ENCODE measurements at regions not wholly inside any gene's neighbourhood (a gene's known extent, or its start where the extent isn't known, plus 50 kb on each side); places are given as distances from the start of the nearest gene placed in this dataset.
"Not testable (repeated sequence)": the region's sequence is repeated elsewhere in the genome, so short reads cannot be mapped to it uniquely, and the experiment has no call there.

DNA sequence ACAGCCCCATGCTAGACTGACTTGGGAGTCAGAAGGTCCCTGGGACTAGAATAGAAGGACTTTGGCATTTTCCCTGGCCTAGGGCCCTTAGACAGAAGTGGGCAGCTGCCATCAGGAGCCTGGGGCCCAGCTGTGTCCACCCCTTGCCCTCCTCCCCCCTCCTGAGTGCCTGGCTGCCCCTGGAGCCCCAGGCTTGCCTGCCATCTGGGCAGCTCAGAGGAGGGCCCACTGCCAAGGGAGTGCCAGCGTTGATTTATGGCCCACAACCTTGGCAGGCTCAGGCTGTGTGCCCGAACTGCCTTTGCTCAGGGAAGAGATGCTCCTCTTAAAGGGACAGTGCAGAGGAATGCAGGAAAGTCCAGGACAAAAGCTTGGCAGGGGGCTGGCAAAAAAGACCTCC is 439.1 kb downstream of the SPATA31A7 start:
- ATAC-seq (replicated peaks); H3K27me3 Mint-ChIP-seq; H3K4me1 Mint-ChIP-seq; H3K27ac Mint-ChIP-seq; H3K4me3 Mint-ChIP-seq; DNase-seq; H3K9me3 Mint-ChIP-seq; H3K36me3 Mint-ChIP-seq: not testable (repeated sequence)

DNA sequence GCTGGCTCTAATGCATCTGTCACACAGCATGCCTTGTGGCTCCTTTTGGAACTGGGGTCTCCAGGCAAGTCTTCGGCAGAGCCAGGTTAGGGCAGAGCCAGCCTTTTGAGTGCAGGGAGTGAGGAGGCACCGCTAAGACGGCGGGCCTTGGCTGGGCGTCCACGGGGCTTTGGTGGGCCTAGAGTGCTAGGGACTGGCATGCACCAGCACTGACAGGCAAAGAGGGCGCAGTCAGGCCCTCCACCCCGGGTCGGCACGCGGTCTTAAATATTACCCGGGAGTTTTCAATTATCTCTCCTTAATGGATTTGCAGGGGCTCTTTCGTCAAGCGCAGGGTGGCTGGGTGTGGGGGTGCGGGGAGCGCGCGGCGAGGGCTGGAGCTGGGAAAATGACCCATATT is 444.4 kb downstream of the SPATA31A7 start:
- Mint-ChIP-seq H3K4me1 (no peaks in the 10 kb centered on the region), H3K27ac (no peak overlapping the region), H3K27me3 (no peaks in the 10 kb centered on the region), H3K4me3 (no peak overlapping the region), H3K9me3 (no peaks in the 10 kb centered on the region), H3K36me3 (no peaks in the 10 kb centered on the region)
- ATAC-seq (replicated peaks) (no peak), DNase-seq (no peak)

DNA sequence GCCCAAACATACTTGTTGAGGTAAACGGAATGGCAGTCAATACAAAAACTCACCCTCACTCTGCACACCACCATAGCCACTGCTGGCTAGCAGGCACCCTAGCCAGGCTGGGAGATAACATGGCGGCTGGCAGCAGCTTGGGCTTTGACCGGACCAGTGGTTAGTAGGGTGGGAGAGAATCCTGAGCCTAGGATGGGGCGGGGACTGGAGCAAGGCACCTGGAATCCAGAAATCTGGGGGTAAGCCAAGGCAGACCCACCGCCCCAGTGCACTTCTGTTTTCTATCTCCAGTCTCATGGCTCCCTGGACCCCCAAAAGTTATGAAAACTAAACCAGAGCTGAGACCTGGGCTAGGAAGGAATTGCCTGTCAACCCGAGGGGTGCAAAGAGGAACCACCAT is 474.4 kb downstream of the SPATA31A7 start:
- not testable (repeated sequence) for H3K4me1 Mint-ChIP-seq; H3K4me3 Mint-ChIP-seq; H3K27ac Mint-ChIP-seq; DNase-seq; H3K27me3 Mint-ChIP-seq; H3K36me3 Mint-ChIP-seq; ATAC-seq (replicated peaks)
- peaks cover 8 to 15% of the 10 kb centered on the region in 2 donors for H3K9me3 Mint-ChIP-seq

DNA sequence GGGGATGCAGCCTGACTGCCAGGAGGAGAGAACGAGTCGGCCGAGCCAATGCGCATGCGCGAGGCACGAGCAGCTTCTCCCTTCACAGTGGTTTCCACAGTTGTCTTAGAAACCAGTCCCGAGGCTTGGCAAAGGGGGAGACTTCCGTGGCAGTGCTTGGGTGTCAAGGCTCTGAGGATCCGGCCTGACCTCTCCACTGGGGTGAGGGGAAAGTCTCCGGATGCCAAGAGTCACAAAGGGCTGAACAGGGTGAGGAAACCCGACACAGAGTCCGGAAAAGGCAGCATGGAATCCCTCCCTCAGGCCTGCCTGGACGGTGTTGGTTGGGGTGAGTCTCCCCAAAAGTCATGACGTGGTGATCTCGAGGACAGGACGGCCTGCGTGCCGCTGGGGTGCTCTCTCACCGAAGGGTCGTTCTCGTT is 475.5 kb downstream of the SPATA31A7 start:
- peaks cover 14 to 20% of the 10 kb centered on the region in 2 donors for H3K9me3 Mint-ChIP-seq
- no peak overlapping the region for H3K4me3 Mint-ChIP-seq
- no peak for DNase-seq

DNA sequence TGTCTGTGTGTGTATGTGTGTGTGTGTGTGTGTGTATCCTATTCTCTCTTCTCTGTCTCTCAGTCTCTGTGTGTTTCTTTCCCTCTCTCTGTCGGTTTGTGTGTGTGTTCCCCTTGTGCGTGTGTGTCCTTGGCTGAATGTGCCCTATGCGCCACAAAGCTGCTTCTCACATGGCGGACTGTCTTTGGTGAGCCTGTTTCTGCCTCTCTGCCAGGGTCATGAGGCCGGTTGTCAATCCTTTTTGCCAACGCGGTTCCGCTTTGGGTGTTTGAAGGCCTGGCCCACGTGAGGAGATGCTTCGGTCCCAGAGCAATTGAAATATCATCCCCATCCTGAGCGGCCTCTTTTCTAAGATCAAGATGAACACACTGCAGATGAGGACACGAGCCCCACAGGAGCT is 476.0 kb downstream of the SPATA31A7 start:
- ATAC-seq (replicated peaks) (no peak), DNase-seq (no peak)
- peaks cover 19 to 25% of the 10 kb centered on the region in 2 donors for H3K9me3 Mint-ChIP-seq
- no peak overlapping the region for H3K27ac Mint-ChIP-seq
- no peaks in the 10 kb centered on the region for H3K27me3 Mint-ChIP-seq
- H3K4me3 Mint-ChIP-seq = no peak overlapping the region
- H3K4me1 Mint-ChIP-seq = no peaks in the 10 kb centered on the region
- H3K36me3 Mint-ChIP-seq = peaks cover 0 to 4% of the 10 kb centered on the region in 2 donors

More for the DNA sequence above, 475.5 kb downstream of the SPATA31A7 start:
- Mint-ChIP-seq H3K36me3 (peaks cover 0 to 4% of the 10 kb centered on the region in 2 donors), H3K27ac (no peak overlapping the region), H3K27me3 (no peaks in the 10 kb centered on the region), H3K4me1 (no peaks in the 10 kb centered on the region)
- ATAC-seq (replicated peaks) = no peak

DNA sequence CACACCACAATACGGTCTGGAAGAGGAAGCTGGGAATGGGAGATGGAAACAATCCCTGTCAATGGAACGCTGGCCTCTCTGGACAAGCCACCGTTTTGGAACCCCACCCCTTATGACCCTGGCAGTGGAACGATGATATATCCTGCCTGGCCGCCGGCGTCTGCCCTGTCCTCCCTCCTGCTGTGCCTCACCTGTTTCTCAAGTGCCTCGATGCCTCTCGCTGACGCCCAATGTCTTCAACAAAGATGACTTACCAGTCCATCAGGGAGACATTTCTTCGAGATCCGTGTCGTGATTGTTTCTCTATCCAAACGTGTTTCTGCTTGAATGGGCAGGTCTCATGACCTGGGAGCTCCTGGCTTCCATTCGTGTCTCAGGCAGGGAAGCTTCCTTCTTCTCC is 476.5 kb downstream of the SPATA31A7 start:
- no peaks in the 10 kb centered on the region for H3K27me3 Mint-ChIP-seq
- H3K4me3 Mint-ChIP-seq = no peak overlapping the region

DNA sequence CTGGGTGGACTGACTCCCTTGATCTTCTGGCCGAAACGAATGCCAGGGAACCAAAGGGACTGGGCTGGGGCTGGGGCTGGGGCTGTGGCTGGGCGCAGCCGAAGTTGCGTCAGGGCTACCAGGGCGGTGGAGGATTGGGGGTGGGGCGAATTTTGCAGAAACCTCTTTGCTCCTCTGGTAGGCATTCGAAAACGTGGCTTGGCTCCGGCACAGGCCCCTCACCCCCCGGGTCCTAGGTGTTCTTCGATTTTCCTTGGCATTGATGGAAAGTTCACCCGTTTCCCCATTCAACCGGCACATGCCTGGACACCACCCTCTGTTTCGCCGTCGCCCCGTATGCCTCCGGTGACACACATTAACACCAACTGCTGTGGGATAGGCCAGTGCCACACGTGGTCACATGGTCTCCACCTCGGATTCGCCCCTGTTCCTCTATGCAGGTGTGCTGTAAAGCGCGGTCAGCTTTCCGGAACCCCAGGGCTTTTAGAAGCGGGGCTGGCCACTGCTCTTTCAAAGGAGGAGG is 477.1 kb downstream of the SPATA31A7 start:
- Mint-ChIP-seq H3K27me3 (no peaks in the 10 kb centered on the region), H3K4me3 (no peak overlapping the region), H3K9me3 (peaks cover 21 to 30% of the 10 kb centered on the region in 2 donors), H3K27ac (no peak overlapping the region), H3K4me1 (no peaks in the 10 kb centered on the region), H3K36me3 (peaks cover 0 to 4% of the 10 kb centered on the region in 2 donors)
- DNase-seq (no peak), ATAC-seq (replicated peaks) (no peak)

More for the DNA sequence above, 476.5 kb downstream of the SPATA31A7 start:
- no peaks in the 10 kb centered on the region for H3K4me1 Mint-ChIP-seq
- H3K27ac Mint-ChIP-seq = no peak overlapping the region
- no peak for ATAC-seq (replicated peaks)
- H3K9me3 Mint-ChIP-seq = peaks cover 21 to 28% of the 10 kb centered on the region in 2 donors
- H3K36me3 Mint-ChIP-seq = peaks cover 0 to 4% of the 10 kb centered on the region in 2 donors
- no peak for DNase-seq

DNA sequence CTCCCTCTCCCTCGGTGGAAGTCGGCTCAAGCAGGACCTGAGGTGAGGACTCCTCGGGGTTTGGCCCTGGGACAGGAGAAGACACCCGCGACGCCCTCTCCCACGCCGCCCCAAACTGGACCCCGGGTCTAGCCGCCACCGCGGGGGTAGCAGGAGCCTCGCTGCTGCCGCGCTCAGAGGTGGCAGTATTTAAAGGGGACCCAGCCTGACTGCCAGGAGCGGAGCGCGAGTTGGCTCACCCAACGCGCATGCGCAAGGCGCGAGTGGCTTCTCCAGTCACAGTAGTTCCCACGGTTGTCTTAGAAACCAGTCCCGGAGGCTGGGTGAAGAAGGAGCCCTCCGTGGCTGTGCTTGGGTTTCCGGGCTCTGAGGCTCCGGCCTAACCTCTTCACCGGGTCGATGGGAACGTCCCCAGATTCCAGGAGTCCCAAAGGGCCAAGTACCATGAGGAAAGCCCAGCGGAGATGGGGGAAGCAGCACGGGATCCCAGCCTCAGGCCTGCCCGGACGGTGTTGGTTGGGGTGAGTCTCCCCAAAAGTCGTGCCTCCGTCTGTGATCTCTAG is 477.8 kb downstream of the SPATA31A7 start:
- H3K9me3 Mint-ChIP-seq = peaks cover 21 to 34% of the 10 kb centered on the region in 2 donors

DNA sequence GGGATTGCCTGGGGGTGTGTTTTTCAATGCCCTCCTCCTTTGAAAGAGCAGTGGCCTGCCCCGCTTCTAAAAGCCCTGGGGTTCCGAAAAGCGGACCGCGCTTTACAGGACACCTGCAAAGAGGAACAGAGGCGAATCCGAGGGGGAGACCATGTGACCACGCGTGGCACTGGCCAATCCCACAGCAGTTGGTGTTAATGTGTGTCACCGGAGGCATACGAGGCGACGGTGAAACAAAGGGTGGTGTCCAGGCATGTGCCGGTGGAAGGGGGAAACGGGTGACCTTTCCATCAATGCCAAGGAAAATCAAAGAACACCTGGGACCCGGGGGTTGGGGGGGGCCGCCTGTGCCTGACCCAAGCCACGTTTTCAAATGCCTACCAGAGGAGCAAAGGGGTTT is 478.4 kb downstream of the SPATA31A7 start:
- H3K27me3 Mint-ChIP-seq; H3K27ac Mint-ChIP-seq; H3K36me3 Mint-ChIP-seq; H3K4me1 Mint-ChIP-seq; H3K4me3 Mint-ChIP-seq; ATAC-seq (replicated peaks); DNase-seq: not testable (repeated sequence)
- peaks cover 23 to 36% of the 10 kb centered on the region in 2 donors for H3K9me3 Mint-ChIP-seq

More for the DNA sequence above, 477.8 kb downstream of the SPATA31A7 start:
- ATAC-seq (replicated peaks) = no peak
- no peak for DNase-seq
- no peak overlapping the region for H3K4me3 Mint-ChIP-seq
- peaks cover 0 to 4% of the 10 kb centered on the region in 2 donors for H3K36me3 Mint-ChIP-seq
- H3K27ac Mint-ChIP-seq = no peak overlapping the region
- no peaks in the 10 kb centered on the region for H3K4me1 Mint-ChIP-seq
- H3K27me3 Mint-ChIP-seq = no peaks in the 10 kb centered on the region

DNA sequence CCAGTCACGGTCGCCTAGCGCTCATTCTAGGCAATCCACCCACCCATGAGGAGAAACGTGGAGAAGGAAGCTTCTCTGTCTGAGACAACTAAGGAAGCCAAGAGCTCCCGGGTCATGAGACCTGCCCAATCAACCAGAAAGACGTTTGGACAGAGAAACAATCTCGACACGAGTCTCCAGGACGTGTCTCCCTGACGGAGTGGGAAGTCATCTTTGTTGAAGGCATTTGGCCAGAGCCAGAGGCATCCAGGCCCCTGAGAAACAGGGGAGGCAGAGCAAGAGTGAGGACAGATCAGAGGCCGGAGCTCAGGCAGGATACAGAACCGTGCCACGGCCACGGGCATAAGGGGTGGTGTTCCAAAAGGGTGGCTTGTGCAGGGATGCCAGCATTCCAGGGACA is 479.0 kb downstream of the SPATA31A7 start:
- H3K36me3 Mint-ChIP-seq = peaks cover 0 to 4% of the 10 kb centered on the region in 2 donors
- H3K27ac Mint-ChIP-seq = no peak overlapping the region
- H3K27me3 Mint-ChIP-seq = no peaks in the 10 kb centered on the region
- ATAC-seq (replicated peaks) (no peak), DNase-seq (no peak)
- H3K4me1 Mint-ChIP-seq = no peaks in the 10 kb centered on the region
- H3K9me3 Mint-ChIP-seq = peaks cover 25 to 39% of the 10 kb centered on the region in 2 donors
- H3K4me3 Mint-ChIP-seq = no peak overlapping the region

DNA sequence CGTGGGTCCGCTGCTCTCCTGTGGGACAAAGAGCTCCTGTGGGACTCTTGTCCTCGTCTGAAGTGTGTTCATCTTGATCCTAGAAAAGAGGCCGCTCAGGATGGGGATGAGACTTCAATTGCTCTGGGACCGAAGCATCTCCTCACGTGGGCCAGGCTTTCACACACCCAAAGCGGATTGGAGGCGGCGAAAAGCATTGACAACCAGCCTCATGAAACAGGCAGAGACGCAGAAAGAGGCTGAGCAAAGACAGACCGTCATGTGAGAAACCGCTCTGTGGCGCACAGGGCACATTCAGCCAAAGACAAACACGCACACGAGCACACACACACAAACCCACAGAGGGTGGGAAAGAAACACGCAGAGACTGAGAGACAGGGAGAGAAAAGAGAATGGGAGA is 479.5 kb downstream of the SPATA31A7 start:
- ATAC-seq (replicated peaks) = no peak
- no peak for DNase-seq
- no peak overlapping the region for H3K4me3 Mint-ChIP-seq
- no peaks in the 10 kb centered on the region for H3K4me1 Mint-ChIP-seq
- no peak overlapping the region for H3K27ac Mint-ChIP-seq
- H3K27me3 Mint-ChIP-seq = no peaks in the 10 kb centered on the region
- H3K36me3 Mint-ChIP-seq = peaks cover 0 to 4% of the 10 kb centered on the region in 2 donors
- peaks cover 25 to 39% of the 10 kb centered on the region in 2 donors for H3K9me3 Mint-ChIP-seq

DNA sequence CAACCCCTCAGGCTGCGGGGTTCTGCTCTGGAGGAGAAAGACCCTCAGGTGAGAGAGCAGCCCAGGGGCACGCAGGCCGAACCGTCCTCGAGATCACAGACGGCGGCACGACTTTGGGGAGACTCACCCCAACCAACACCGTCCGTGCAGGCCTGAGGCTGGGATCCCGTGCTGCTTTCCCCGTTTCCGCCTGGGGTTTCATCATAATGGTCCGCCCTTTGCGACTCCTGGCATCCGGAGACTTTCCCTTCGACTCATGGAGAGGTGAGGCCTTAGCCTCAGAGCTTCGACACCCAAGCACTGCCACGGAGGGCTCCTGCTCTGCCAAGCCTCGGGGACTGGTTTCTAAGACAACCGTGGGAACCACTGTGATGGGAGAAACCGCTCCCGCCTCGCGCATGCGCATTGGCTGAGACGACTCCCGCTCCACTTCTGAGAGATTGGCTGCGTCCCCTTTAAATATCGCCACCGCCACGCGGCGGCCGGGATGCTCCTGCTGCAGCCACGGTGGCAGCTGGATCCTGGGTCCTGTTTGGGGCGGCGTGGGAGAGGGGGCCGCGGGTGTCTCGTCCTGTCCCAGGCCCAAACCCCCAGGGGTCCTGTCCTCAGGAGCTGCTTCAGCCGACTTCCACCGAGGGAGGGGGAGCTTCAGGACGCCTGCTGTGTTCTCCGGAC is 480.1 kb downstream of the SPATA31A7 start:
- H3K27me3 Mint-ChIP-seq; DNase-seq; ATAC-seq (replicated peaks); H3K27ac Mint-ChIP-seq; H3K4me3 Mint-ChIP-seq; H3K4me1 Mint-ChIP-seq; H3K36me3 Mint-ChIP-seq: not testable (repeated sequence)
- H3K9me3 Mint-ChIP-seq = peaks cover 26 to 40% of the 10 kb centered on the region in 2 donors

DNA sequence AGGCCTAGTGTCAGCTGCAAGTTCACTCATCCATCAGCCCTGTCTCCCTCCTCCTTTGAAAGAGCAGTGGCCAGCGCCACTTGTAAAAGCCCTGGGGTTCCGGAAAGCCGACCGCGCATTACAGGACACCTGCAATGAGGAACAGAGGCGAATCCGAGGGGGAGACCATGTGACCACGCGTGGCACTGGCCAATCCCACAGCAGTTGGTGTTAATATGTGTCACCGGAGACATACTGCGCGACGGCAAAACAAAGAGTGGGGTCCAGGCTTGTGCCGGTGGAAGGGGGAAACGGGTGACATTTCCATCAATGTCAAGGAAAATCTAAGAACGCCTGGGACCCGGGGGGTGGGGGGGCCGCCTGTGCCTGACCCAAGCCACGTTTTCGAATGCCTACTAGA is 480.8 kb downstream of the SPATA31A7 start:
- ATAC-seq (replicated peaks) = no peak
- Mint-ChIP-seq H3K4me1 (no peaks in the 10 kb centered on the region), H3K36me3 (peaks cover 0 to 4% of the 10 kb centered on the region in 2 donors), H3K27ac (peak overlapping the region; percentile 26), H3K4me3 (no peak overlapping the region), H3K9me3 (peaks cover 27 to 41% of the 10 kb centered on the region in 2 donors), H3K27me3 (no peaks in the 10 kb centered on the region)
- DNase-seq = no peak

DNA sequence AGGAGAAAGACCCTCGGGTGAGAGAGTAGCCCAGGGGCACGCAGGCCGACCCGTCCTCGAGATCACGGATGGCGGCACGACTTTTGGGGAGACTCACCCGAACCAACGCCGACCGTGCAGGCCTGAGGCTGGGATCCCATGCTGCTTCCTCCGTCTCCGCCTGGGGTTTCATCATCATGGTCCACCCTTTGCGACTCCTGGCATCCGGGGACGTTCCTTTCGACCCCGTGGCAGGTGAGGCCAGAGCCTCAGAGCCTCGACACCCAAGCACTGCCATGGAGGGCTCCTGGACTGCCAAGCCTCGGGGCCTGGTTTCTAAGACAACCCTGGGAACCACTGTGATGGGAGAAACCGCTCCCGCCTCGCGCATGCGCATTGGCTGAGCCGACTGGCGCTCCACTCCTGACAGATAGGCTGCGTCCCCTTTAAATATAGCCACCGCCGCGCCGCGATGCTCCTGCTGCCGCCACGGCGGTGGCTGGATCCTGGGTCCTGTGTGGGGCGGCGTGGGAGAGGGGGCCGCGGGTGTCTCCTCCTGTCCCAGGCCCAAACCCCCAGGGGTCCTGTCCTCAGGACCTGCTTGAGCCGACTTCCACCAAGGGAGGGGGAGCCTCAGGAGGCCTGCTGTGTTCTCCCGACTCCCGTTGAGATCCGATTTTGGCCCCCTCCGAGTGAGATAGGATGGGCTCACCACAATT is 481.6 kb downstream of the SPATA31A7 start:
- H3K9me3 Mint-ChIP-seq = peaks cover 23 to 37% of the 10 kb centered on the region in 2 donors
- no peak overlapping the region for H3K4me3 Mint-ChIP-seq
- no peak overlapping the region for H3K27ac Mint-ChIP-seq
- H3K4me1 Mint-ChIP-seq = no peaks in the 10 kb centered on the region
- H3K36me3 Mint-ChIP-seq = peaks cover 0 to 4% of the 10 kb centered on the region in 2 donors
- ATAC-seq (replicated peaks) (no peak), DNase-seq (no peak)
- H3K27me3 Mint-ChIP-seq = no peaks in the 10 kb centered on the region
